Ramos (cell line): ENCODE measurements at regions not wholly inside any gene's neighbourhood (a gene's known extent, or its start where the extent isn't known, plus 50 kb on each side); places are given as distances from the start of the nearest gene placed in this dataset.

Experiments used
- in situ Hi-C: fragments of 300-500 bp; cut with MboI; formaldehyde crosslinking; loops from one replicate; pipeline ENCODE4 v1.14.3; 2022; ENCODE audit warnings: low sequenced_read_pairs; ENCODE audit not compliant: unreplicated experiment

DNA sequence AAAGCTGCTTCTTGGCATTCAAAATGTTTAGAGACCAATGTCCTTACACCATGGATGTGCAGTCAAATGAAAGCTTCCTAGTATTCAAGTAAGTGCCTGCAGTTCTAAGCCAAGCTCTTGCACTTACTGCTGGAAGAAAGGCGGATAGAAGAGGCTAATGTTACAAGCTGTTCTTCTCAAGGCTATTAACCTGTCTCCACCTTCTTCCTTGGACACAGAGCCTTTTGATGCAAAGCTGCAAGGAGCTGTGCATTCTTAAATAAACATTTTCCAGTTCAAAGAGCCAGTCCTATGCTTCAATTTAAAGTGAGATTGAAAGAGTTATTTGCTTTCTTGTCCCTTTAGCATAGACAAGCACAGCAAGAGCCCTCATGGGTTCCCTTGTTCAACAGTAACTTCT lies 167.9 kb upstream of the RUNX1 start:
- in situ Hi-C loops: no loop called here

DNA sequence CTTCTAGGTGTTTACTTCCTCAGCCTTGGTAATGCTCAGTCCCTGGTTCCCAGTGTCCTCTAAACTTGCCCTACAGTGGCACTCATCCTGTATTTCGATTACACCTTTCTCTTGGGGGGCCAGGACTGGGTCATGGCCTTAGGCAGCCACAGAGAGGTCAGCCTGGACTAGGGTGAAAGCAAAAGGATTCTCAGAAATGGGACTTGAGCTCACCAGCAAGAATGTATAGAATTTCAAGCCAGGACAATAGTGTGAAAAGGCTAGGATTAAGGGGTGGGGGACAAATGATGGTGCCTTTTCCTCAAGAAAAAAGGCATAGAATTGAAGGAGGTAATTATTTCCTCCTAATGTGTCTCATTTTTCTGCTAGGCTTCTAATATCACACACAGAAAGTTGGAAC lies 166.8 kb upstream of the RUNX1 start:
- in situ Hi-C loops: no loop called here

DNA sequence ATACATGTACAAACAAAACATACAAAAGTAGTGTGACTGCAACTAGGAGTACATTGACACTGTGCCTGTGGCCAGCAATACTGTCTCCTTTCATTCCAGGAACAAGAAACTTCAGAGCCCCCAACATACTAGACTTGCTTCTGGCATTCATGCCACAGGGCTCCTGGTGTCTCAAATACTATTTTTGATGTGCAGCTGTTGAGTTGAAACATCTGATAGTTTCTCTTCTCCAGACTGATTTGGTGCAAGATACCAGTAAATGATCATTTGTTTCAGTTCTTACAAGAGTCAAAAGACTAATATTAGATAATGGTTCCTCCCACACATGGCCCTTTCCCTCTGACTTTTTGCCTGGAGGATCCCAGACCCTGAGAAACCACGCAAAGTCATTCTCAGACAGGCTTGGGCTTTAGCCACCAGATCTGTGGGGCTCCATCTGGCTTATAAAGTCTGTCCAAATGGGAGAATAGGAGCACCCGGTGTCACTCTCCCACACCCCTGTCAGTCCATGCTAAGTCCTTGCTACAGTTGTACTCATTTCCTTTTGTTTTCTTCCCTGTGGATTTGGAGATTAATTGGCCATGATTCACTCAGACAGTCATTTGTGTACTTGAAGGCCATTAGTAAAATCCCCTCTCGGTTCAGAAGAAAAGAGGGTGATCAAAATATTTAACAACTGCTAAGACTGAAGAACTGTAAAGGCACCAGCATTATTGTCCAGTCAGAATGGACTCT lies 163.5 kb upstream of the RUNX1 start:
- in situ Hi-C loops: no loop called here

DNA sequence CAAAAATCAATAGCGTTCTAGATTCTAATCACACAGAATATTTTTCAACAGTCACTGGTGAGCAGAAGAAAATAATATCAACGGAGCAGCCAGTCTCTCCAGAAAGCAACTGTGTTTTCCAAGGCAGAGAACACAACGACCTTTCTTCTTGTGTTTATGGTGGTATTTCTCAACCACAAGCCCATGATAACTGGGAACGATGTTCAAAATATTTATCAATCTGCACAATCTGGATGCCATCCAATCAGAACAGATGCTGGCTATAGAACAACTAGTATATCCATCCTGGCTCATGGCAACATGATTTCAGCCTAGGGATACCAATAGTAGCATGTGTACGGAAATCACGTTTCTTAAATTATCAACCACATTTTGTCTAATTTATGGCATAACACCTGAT lies 162.7 kb upstream of the RUNX1 start:
- in situ Hi-C loops: no loop called here

DNA sequence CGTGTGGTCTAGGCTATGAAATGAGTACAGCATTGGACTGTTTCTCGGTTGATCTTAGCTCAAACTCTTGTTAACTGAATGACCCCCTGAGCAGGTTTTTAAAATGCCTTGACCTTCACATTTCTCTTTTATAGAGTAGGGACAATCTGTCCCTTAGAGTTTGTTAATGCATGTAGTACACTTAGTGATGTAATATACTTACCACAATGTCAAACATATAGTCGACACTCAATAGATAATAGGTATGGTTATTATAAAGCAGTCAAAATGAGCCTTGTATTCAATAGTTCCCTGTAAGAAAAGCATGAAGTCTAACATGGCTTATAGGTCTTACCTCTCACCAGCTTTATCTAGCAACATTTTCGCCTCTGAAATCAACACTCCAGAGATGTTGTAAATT lies 161.0 kb upstream of the RUNX1 start:
- in situ Hi-C loops: no loop called here

DNA sequence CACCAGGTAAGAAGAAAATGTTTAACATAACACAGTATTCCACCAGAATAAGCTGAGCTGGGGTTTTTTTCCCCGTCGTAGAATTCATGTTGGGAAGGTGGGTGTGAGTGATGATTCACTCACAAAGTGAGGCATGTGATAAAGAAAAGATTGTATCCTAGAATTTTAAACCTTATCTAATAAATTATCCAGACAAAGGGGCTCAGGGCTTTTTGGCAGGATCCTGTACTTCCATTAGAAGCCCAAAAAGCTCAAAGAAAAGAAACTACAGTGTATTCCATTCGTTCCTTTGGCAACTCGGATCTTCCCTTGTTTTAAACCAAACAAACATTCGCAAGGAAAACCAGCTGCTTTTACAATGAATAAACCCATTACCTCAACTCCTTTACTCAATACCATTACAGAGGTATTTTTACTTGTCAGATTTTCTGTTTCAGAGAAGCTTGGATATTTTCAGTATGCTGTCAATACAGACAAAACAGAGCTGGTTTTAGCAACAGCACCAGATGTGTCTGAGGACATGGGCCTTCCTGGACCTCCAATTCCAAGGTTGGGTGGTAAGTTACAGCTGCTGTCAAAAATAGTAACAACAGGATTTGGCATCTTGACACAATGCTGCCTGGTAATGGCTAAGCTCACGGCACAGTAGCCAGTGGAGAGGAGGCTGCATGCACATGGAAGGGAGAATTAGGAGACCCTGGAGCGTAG lies 159.9 kb upstream of the RUNX1 start:
- in situ Hi-C loops: no loop called here

DNA sequence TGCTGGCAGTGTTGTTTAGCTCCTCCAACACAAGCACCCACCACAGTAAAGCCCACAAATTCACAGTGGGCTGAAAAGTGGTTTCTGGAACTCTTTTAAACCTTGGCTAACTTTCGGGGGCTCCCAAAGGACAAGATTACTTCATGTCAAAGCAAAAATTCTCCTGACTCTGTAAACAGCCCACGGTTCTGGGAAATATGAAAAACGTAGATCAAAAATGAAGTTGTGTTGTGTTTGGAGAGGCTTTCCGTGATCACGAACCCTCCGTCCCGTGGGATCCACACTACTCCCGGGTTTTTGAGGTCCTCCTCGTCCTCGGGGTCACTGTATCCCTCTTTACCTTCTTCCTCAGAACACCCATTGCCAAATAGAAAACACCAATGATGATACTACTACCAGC lies 159.0 kb upstream of the RUNX1 start:
- in situ Hi-C loops: no loop called here

DNA sequence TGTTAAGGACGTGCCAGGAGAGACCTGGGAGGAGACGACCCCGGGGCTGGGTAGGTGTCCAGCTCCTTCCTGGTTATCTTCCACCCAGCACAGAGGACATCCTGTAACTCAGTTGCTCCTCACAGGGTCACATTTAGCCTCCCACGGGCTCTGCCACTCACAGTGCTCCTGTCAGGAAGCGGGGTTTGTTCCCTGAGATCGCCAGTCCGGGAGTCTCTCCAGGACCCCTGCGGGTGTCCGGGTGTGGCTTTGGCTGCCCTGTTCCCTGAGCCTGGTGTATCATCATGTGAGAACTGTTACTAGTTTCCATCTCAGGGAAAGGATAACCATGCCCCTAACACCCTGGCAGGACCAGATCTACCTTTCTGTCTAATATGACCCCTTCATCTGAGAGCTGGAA lies 158.2 kb upstream of the RUNX1 start:
- in situ Hi-C loops: no loop called here

DNA sequence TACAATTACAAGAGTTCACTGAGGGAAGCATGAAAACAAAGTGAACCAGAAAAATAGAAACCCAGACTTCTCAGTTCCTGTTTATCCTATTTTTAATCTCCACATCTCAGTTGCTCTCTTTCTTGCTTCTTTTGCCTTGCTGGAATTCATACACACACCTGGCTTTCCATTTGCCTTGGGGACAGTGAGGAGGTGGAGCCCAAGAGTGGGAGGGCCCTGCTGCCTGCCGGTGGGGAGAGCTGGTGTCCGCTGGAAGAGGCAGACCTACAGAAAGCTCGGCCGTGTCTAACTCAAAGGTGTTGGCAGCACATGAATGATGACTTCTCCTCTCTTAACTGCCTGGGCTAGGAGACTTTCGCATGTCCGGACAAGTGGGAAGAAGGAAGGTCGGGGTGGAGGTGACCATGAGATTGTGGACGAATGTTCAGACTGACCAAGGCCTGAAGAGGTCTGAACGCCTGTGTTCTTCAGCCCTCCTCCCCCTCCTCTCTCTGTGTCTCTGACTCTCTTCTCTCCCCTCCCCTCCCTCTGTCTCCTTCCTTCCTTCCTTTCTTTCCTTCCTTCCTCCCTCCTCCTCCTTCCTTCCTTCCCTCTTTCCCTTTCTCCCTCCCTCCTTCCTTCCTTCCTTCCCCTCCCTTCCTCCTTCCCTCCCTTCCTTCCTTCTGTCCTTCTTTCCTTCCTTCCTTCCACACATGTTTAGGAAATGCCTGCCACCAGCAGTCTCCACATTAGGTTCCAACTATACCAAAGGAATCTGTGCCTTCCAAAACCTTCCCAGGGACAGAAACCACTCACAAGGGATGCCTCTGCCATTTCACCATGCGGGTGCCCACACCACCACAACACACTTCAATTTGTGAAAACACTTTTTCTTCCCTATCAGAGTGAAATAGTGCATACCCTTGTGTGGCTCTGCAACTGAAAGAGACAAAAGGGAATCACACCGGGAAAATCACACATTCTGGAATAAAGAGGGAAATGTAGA lies 157.3 kb upstream of the RUNX1 start:
- in situ Hi-C loops: no loop called here

DNA sequence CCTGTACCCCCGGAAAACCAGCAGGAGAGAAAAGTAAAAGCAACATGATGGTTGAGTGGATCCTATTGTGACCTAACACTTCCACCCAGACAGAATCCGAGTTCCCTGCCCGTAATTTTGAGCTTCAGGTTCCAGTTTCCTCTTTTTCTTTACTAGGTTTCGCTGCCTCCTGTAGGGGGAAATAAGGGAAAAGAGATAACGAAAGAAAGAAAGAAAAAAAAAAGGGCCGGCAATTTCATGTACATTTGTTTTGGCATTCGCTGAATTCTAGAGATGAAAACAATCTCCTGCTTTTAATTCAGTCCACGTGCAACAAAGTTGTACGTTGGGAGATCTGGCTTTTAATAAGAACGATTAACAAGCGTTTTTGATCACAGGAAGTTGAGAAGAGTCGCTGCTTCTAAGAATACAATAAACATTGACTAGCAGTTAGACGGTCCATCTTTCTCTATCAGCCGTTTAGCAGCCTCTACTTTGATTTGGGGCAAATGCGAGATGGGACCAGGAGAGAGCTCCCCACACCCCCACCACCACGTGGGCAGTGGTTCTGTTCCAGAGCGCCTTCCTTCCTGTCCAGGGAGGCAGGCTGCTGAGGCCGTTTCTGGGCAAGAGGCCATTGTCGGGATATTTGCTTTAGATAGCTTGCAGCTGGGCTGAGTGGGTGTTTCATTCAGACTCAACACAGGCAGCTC lies 155.9 kb upstream of the RUNX1 start:
- in situ Hi-C loops: no loop called here

DNA sequence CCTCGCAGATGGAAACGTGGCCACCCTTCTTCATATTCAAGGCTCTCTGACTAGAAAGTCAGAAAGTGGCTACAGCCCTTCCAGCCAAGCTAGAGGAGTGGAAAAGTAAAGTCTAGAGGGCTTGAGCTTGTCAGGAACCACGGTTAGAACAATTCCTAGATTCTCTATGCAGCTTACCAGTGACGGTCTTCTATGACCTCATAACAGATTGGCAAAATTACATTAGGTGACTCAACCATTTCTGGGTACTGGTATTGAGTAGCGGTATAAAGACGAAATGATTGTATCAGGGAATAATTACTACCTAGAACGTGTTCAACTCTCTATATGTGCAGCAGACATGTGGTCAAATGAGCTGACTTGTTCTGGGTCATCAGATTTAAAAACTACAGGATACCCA lies 155.0 kb upstream of the RUNX1 start:
- in situ Hi-C loops: no loop called here

DNA sequence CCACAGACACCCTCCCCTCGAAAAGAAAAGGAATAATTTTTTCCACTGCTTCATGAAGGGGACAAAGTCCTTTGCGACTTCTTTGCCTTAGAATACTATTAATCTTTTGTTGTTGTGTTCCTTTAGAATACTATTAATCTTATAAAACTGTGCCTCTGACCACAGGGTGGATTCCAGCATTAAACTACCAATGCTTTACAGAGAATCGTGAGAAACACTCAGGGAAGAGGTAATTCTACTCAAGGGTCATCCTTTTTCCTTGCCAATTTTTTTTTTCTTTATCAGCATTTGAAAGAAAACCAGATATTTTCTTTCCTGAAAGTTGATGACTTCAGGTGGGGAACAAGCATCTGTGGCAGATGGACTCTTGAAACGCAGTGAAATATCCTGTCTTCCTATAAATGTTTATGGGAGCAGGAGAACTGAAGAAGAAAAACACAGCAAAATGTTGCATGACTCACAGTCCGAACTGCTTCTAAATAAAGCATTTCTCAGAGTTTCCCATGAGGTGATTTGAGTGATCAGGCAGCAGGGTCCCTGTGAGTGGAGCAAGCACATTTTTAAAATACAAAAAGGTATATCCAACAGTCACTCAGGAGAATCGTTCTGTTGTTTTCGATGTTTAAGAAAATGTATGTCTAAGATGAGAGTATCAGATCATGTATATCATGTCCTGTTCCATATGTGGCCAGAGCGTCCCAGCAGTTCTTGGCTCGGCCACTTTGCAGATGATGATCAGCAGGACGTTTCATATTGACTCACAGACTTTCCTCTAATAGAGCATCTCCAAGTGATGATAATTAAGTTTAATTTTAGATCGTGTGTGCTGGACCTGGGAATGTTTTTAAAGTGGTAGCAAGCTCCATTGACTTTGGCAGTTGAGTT lies 154.2 kb upstream of the RUNX1 start:
- in situ Hi-C loops: no loop called here

DNA sequence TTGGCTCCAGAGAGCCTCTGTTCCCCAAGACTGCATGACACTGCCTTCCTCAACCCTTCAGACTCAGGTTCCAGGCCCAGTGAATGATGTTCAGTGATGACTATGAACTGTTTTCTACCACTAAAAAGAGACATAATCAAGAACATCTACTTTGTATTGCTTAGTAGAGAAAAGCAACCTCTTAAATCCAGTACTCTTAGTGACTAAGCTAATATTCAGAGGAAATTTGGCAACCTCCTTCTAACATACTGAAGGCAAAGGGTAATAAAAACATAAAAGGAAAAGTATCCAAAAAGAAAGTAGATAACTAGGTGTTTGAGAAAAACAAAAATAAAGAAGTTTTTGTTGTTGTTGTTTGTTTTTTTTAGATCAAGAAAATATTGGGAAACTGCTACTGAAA lies 153.3 kb upstream of the RUNX1 start:
- in situ Hi-C loops: no loop called here

DNA sequence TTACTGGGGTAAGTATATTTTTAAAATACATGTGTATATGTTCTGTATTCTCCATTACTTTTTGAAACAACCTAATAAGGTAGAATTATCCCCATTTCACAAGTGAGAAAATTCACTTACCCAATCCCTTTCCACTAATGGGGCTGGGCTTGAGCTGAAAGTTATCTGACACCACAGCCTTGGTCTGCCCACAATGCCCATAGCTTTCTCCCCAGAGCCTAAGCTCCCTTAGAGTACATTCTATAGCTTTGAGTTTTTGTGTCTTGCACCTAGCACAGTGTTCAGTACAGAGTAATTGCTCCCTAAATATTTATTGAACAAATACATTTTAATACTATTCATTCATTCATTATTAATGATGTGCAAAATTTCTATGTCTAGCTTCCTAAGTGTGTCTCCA lies 152.7 kb upstream of the RUNX1 start:
- in situ Hi-C loops: no loop called here

DNA sequence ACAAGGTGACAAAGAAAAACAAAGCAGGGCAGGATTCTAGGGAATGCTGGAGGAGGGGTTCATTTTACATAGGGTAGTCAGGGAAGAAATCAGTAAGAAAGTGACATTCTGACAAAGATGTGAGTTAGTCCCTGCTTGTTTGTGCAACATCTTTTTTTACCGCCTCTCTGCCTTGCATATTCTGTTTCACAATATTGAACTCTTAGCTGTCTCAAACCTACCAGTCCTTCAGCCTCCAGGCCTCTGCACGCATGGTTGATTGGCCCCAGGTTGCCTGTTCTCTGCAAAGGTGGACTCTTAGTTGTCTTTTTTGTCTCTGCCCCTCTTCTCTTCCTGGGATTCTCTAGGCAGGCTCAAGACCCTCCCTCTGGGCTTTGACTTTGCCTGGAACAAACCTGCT lies 152.2 kb upstream of the RUNX1 start:
- in situ Hi-C loops: no loop called here

DNA sequence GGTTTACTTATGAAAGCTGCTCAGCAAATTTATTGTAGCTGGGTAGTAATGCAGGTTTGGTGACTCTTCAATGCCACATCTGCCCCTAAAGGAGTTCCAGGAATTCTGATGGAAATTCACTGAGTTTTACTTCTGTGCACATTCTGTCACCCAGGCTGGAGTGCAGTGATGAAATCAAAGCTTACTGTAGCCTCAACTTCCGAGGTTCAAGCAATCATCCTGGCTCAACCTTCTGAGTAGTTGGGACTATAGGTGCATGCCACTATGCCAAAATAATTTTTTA lies 150.6 kb upstream of the RUNX1 start:
- in situ Hi-C loops: no loop called here

DNA sequence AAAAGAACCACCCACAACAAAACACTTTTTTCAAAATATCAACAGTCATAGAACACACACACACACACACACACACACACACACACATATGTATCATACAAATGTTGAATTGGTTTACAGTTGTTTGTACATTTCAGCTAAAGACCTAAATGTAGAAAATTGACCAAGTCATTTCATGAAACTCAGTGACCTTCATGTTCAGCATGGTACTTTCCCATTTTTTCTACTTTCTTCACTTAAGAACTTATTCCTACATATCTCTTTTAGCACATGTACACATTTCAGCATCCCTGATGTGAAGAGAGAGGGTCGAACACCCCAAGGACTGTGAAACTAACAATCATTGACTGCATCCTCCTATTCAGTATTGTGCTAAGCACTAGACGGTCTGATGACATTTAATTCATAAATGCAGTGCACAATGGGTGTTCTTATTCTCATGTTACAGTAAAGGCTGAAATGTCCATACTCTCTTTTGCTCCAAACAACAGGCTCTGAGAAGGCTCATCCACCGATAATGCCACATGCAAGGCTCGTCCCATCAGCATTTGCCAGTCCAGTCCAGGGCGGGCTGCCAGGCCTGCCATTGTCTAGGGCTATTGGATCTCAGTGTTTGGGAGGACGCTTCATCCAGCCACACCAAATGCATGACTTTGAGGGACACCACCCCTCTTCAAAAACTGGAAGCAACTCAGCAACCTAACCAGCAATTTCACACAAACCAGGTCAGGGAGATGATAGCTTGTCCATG lies 150.1 kb upstream of the RUNX1 start:
- in situ Hi-C loops: no loop called here

DNA sequence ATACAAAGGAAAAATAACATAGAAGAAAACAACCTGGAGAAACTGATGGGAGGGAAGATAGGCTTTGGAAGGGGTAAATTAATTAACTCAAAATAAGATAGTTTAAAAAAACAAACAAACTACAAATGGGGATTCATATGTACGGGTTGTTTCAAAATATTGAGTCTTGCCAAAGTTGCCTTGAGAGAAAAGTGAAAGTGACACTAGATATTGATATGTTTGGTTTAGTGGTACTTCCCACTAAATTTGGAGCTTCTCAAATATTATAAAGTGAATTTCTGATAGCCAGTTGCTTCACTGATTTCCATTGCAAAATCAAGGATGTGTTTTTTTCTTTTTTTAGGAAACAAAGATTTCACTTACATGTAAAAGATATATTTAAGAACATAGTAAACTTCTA lies 149.5 kb upstream of the RUNX1 start:
- in situ Hi-C loops: no loop called here

DNA sequence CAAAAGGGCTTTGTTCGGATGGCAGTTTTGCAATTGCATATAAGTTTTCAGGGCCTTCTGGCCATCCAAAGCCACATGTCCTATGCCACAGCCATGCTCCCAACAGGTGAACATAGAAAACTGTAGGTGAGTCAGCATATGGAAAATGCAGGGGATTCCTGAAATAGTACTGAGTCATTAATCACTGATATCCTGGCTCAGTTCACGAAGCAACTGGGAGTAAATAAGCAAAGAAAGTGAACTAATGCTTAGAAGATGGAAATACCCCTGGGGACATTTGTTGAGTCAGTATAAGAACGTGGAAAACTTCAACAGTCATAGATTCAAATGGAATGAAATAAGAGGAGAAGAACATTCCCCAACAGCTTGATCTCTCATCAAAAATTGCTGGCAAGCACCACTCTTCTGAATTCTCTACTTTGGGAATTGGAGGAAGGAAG lies 148.9 kb upstream of the RUNX1 start:
- in situ Hi-C loops: no loop called here
